ENCODE measurements at regions not wholly inside any gene's neighbourhood (a gene's known extent, or its start where the extent isn't known, plus 50 kb on each side); places are given as distances from the start of the nearest gene placed in this dataset.
"Not testable (repeated sequence)": the region's sequence is repeated elsewhere in the genome, so short reads cannot be mapped to it uniquely, and the experiment has no call there.

DNA sequence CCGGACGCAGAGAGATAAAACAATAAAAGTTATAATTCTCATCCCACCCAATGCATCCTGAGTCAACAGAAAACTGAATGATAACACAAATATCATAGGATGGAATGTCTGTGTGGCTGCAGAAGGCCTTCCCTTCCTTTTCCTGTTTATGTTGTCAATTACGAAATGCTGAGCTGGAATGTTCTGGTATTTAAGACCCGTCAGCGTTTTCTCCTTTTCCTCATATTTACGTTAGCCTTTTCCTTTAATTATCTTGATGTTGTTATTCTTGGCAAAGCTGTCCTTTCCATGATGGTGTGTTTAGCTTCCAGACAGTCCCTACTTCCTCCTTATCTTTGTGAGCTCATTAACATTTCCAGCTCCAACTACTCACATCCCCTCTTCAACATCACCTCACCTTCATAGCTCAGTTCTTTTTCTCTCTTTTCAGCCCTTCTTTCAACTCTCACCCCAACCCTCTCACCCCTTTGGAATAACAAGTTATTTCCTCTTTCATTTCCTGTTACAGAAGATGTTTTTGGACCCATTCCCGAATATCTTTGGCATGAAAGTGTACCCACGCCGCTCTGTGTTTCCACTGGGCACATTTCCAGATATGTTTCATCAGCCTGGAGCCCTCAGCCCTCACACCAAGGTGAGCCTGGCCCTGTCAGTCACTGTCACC, 221.6 kb downstream of the NR2F1-AS1 start:
- no peak overlapping the region for H3K27ac Mint-ChIP-seq
- no peaks in the 10 kb centered on the region for H3K36me3 Mint-ChIP-seq (ENCODE audit: low read depth)
- H3K4me1 Mint-ChIP-seq (ENCODE audit: low read depth): no peaks in the 10 kb centered on the region
- H3K9me3 Mint-ChIP-seq: no peaks in the 10 kb centered on the region
- DNase-seq (ENCODE audit: low spot score): no peak
- H3K4me3 Mint-ChIP-seq: no peak overlapping the region
- no peaks in the 10 kb centered on the region for H3K27me3 Mint-ChIP-seq (ENCODE audit: low read depth)

DNA sequence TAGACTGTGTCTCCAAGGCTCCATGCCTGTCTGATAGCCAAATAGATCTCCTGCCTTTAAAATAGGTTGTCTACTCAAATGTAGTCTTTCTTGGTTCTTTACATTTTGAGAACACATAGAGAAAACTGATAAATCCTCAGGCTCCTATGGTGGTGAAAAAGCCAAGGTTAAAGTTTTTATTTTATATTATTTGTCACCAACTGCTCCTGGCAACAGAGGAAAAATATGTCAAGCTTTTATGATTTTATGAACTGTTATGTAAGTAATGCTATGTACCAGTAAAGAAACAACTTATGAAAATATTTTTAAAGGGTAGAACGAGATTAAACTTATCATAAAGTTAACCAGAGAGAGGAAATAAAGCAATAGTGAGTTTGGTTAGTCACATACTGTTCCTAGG, 222.8 kb downstream of the NR2F1-AS1 start:
- H3K27ac Mint-ChIP-seq: no peak overlapping the region
- no peak for DNase-seq (ENCODE audit: low spot score)
- H3K27me3 Mint-ChIP-seq (ENCODE audit: low read depth): no peaks in the 10 kb centered on the region
- H3K4me3 Mint-ChIP-seq: no peak overlapping the region
- no peaks in the 10 kb centered on the region for H3K36me3 Mint-ChIP-seq (ENCODE audit: low read depth)
- H3K4me1 Mint-ChIP-seq (ENCODE audit: low read depth): no peaks in the 10 kb centered on the region
- no peaks in the 10 kb centered on the region for H3K9me3 Mint-ChIP-seq

DNA sequence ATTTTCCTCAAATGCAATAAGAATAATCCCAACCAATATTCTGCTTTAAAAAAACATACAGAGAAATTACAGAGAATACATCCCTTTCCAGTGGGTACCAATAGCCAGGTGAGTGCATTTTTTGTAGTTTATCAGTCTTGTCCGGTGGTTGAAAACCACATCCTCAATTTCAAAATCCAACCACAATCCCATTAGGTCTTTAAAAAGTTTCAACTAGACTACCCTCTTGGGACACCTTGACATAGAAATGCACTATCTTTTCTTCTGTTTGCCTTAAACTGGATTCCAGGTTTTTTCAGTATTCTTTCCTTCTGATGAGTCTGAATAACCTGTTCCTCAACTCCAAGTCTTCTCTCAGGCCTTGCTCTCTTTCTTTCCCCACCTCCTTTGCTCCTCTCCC, 223.3 kb downstream of the NR2F1-AS1 start:
- no peak for DNase-seq (ENCODE audit: low spot score)
- H3K9me3 Mint-ChIP-seq: no peaks in the 10 kb centered on the region
- no peak overlapping the region for H3K27ac Mint-ChIP-seq
- no peak overlapping the region for H3K4me3 Mint-ChIP-seq
- H3K4me1 Mint-ChIP-seq (ENCODE audit: low read depth): no peaks in the 10 kb centered on the region
- H3K27me3 Mint-ChIP-seq (ENCODE audit: low read depth): no peaks in the 10 kb centered on the region
- no peaks in the 10 kb centered on the region for H3K36me3 Mint-ChIP-seq (ENCODE audit: low read depth)

DNA sequence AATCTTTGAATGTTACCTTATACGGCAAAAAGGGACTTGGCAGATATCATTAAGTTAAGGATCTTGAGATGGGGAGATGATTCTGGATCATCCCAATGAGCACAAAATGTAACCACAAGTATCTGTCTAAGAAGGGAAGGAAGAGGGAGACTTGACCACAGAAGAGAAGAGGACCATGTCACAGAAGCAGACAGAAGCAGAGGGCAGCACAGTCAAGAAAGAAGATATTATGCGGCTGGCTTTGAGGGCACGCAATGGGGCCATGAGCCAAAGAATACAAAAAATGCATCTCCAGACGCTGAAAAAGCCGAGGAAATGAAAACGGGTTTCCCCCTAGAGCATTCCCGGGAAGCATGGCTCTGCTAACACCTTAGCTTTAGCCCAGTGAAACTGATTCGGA, 225.3 kb downstream of the NR2F1-AS1 start:
- no peak overlapping the region for H3K27ac Mint-ChIP-seq
- no peaks in the 10 kb centered on the region for H3K36me3 Mint-ChIP-seq (ENCODE audit: low read depth)

DNA sequence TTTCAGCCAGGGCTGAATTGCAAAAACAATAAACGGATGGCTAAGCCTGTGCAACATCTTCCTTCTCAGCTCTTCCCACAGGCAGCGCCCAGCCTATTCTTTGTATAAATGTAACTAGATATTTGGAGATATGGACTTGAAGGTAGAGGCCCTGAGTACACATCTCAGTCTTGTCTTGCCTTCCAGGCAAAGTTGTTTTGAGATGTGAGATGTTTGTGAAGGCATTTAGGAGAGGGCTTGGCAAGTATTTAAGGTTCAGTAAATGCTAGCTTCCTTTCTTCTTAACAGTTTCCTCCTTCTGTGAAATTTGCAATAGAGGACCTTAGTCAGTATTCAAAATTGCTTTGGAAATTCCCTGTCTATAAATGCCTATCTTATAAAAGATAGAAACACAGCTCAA, 228.8 kb downstream of the NR2F1-AS1 start:
- DNase-seq (ENCODE audit: low spot score): no peak
- Mint-ChIP-seq H3K4me3 (no peak overlapping the region), H3K36me3 (ENCODE audit: low read depth) (no peaks in the 10 kb centered on the region), H3K4me1 (ENCODE audit: low read depth) (no peaks in the 10 kb centered on the region), H3K27ac (no peak overlapping the region), H3K9me3 (peaks cover 5% of the 10 kb centered on the region), H3K27me3 (ENCODE audit: low read depth) (no peaks in the 10 kb centered on the region)

More for the DNA sequence above, 225.3 kb downstream of the NR2F1-AS1 start:
- no peak for DNase-seq (ENCODE audit: low spot score)
- H3K4me1 Mint-ChIP-seq (ENCODE audit: low read depth): no peaks in the 10 kb centered on the region
- peaks cover 5% of the 10 kb centered on the region for H3K9me3 Mint-ChIP-seq
- no peak overlapping the region for H3K4me3 Mint-ChIP-seq
- H3K27me3 Mint-ChIP-seq (ENCODE audit: low read depth): no peaks in the 10 kb centered on the region

DNA sequence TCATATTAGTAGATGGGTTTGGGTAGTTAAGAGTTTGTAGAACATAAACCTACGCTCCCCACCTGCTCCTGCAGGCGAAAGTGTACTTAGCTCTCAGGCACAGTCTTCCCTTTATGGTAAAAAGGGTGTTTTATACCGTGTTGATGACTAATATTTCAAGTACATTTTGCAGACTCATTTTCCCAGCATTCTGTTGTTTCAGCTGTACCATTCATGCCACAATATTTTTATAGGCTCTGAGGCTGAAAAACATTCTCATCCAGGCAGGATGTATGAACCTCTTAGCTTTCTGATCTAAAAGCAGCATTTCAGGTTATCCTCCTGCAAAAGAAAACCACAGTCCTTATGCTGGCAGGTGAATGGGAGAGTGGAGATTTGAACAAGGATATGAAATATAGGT, 231.4 kb downstream of the NR2F1-AS1 start:
- no peak for DNase-seq (ENCODE audit: low spot score)
- Mint-ChIP-seq H3K27ac (no peak overlapping the region), H3K9me3 (peaks cover 10% of the 10 kb centered on the region), H3K4me3 (no peak overlapping the region), H3K27me3 (ENCODE audit: low read depth) (no peaks in the 10 kb centered on the region), H3K4me1 (ENCODE audit: low read depth) (no peaks in the 10 kb centered on the region), H3K36me3 (ENCODE audit: low read depth) (no peaks in the 10 kb centered on the region)

DNA sequence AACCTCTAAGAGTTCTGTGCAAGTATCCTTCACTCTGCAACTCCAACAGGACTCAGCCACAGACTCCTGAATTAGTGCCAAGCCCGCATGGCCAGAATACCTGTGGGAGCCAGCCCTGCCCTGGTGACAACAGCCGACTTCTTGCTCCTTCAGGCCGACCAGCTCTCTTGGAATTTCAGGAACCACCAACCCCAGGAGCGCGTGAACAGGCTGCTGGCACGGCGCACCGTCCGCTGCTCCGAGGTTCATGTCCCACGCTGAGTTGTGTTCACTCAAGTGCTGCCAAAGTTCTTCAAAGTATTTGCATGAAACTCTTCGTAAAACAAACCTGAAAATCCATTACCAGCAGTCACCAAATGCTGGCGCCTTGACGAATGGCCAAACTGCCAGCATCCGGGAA, 232.8 kb downstream of the NR2F1-AS1 start:
- peaks cover 10% of the 10 kb centered on the region for H3K9me3 Mint-ChIP-seq
- H3K27ac Mint-ChIP-seq: no peak overlapping the region
- H3K4me1 Mint-ChIP-seq (ENCODE audit: low read depth): no peaks in the 10 kb centered on the region
- H3K36me3 Mint-ChIP-seq (ENCODE audit: low read depth): no peaks in the 10 kb centered on the region
- no peak overlapping the region for H3K4me3 Mint-ChIP-seq
- no peak for DNase-seq (ENCODE audit: low spot score)
- H3K27me3 Mint-ChIP-seq (ENCODE audit: low read depth): no peaks in the 10 kb centered on the region

DNA sequence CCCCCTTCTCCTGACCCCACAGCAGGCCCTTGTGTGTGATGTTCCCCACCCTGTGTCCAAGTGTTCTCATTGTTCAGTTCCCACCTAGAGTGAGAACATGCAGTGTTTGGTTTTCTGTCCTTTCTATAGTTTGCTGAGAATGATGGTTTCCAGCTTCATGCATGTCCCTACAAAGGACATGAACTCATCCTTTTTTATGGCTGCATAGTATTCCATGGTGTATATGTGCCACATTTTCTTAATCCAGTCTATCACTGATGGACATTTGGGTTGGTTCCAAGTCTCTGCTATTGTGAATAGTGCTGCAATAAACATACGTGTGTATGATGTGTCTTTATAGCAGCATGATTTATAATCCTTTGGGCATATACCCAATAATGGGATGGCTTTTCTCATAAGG, 234.2 kb downstream of the NR2F1-AS1 start:
- H3K4me1 Mint-ChIP-seq (ENCODE audit: low read depth); H3K27me3 Mint-ChIP-seq (ENCODE audit: low read depth); DNase-seq (ENCODE audit: low spot score); H3K9me3 Mint-ChIP-seq; H3K27ac Mint-ChIP-seq; H3K4me3 Mint-ChIP-seq; H3K36me3 Mint-ChIP-seq (ENCODE audit: low read depth): not testable (repeated sequence)

DNA sequence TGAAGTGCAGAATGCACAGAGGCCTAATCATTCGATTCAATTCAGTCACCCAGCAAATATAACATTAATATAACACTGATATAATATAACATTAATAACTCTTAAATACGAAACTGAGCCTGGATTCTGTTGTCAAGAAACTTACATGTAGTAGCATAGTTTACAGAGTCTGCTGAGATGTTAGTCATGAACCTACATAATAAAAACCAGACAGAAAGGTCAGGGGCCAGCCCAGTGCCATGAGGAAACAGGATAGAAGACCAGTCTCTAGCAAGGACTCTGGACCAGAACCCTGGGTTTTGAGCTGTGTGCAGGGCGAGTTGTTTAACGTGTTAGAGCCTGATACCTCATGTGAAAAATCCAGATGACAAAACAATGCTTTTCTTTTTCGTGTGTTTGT, 234.7 kb downstream of the NR2F1-AS1 start:
- DNase-seq (ENCODE audit: low spot score): no peak
- no peaks in the 10 kb centered on the region for H3K36me3 Mint-ChIP-seq (ENCODE audit: low read depth)
- H3K9me3 Mint-ChIP-seq: peaks cover 6% of the 10 kb centered on the region
- H3K27me3 Mint-ChIP-seq (ENCODE audit: low read depth): no peaks in the 10 kb centered on the region
- no peaks in the 10 kb centered on the region for H3K4me1 Mint-ChIP-seq (ENCODE audit: low read depth)
- H3K27ac Mint-ChIP-seq: no peak overlapping the region
- no peak overlapping the region for H3K4me3 Mint-ChIP-seq

DNA sequence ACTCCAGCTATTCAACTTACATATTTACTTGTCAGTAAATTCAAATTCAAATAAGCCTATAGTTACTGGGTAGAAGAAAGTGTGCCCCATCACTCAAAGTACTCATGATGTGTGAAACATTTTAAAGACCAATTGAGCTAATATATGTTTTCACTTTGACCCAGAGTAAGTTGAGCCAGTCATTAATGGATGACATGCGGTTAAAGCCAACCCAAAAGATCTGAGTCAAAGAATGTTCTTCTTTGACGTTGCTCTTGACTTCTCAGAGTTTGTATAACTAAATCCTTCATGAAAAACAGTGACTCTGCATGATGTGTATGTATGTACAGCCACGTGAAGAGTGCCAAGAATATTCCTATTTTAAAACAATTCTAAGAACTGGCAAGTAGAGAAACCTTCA, 237.4 kb downstream of the NR2F1-AS1 start:
- no peaks in the 10 kb centered on the region for H3K36me3 Mint-ChIP-seq (ENCODE audit: low read depth)
- no peak overlapping the region for H3K27ac Mint-ChIP-seq
- no peak overlapping the region for H3K4me3 Mint-ChIP-seq
- H3K27me3 Mint-ChIP-seq (ENCODE audit: low read depth): no peaks in the 10 kb centered on the region
- peaks cover 11% of the 10 kb centered on the region for H3K9me3 Mint-ChIP-seq
- H3K4me1 Mint-ChIP-seq (ENCODE audit: low read depth): no peaks in the 10 kb centered on the region
- DNase-seq (ENCODE audit: low spot score): no peak

DNA sequence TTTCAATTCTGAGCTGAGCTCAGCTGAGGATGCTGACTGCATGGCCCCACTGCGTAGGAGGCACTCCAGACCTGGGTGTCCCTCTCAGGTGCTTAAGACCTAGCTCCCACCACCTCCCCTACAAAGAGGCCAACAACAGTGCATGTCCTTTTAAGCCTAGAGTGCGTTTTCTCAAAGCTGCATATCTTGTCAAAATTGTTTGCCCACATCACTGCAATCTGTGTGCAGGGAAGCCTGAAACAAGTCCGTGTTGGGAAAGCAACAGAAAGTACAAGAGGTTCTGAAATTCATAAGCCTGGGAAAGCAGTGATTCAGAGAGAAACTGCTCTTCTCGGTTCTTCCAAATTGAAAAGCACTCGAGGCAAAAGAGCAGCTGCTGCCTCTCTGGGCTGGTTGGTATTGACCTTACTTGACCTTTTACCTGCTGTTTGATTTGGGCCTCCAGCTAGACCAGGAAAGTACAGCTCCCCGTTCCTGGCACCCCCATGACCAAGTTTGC, 238.4 kb downstream of the NR2F1-AS1 start:
- no peak for DNase-seq (ENCODE audit: low spot score)
- no peak overlapping the region for H3K27ac Mint-ChIP-seq
- no peaks in the 10 kb centered on the region for H3K27me3 Mint-ChIP-seq (ENCODE audit: low read depth)
- peaks cover 12% of the 10 kb centered on the region for H3K9me3 Mint-ChIP-seq
- H3K4me1 Mint-ChIP-seq (ENCODE audit: low read depth): no peaks in the 10 kb centered on the region
- H3K36me3 Mint-ChIP-seq (ENCODE audit: low read depth): no peaks in the 10 kb centered on the region
- H3K4me3 Mint-ChIP-seq: no peak overlapping the region

DNA sequence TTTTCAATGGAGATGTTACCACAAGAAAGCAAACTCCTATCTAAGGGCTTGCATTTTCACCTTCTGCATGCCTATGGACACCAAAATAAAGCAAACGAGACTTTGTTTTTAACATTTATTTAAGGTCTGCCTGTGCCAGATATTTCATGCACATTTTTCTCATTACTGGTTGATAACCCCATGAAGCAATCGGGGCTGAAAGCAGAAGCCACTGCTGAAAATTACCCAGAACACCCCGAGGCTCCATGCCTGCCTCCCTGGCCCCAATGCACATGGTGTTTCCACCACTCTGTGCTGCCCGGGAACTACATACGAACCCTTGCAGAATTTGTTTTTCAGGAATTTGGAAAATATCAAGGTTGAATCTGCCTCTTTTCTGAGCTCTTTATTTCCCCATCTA, 240.1 kb downstream of the NR2F1-AS1 start:
- Mint-ChIP-seq H3K9me3 (peaks cover 10% of the 10 kb centered on the region), H3K27me3 (ENCODE audit: low read depth) (no peaks in the 10 kb centered on the region), H3K36me3 (ENCODE audit: low read depth) (no peaks in the 10 kb centered on the region), H3K27ac (no peak overlapping the region), H3K4me3 (no peak overlapping the region), H3K4me1 (ENCODE audit: low read depth) (no peaks in the 10 kb centered on the region)
- no peak for DNase-seq (ENCODE audit: low spot score)

DNA sequence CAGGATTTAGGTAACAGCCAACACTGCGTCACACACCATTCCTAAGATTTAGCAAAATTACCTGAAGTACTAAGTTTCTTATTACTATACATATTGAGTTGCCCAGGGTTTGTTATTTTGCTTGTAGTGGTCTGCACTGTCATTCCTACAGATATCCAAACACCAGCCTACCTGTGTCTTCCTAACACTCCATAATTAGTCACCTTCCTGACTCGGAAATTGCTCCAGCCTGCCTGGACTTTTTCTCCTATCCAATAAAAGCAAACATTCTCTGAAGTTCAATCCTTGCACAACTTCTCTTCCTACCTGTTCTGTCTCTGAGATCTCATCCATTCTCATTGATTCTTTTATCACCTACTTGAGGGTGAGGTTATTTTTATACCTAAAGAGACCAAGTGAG, 243.9 kb downstream of the NR2F1-AS1 start:
- Mint-ChIP-seq H3K4me1 (ENCODE audit: low read depth) (no peaks in the 10 kb centered on the region), H3K27me3 (ENCODE audit: low read depth) (no peaks in the 10 kb centered on the region), H3K9me3 (peaks cover 10% of the 10 kb centered on the region), H3K27ac (no peak overlapping the region), H3K36me3 (ENCODE audit: low read depth) (no peaks in the 10 kb centered on the region), H3K4me3 (no peak overlapping the region)
- no peak for DNase-seq (ENCODE audit: low spot score)

DNA sequence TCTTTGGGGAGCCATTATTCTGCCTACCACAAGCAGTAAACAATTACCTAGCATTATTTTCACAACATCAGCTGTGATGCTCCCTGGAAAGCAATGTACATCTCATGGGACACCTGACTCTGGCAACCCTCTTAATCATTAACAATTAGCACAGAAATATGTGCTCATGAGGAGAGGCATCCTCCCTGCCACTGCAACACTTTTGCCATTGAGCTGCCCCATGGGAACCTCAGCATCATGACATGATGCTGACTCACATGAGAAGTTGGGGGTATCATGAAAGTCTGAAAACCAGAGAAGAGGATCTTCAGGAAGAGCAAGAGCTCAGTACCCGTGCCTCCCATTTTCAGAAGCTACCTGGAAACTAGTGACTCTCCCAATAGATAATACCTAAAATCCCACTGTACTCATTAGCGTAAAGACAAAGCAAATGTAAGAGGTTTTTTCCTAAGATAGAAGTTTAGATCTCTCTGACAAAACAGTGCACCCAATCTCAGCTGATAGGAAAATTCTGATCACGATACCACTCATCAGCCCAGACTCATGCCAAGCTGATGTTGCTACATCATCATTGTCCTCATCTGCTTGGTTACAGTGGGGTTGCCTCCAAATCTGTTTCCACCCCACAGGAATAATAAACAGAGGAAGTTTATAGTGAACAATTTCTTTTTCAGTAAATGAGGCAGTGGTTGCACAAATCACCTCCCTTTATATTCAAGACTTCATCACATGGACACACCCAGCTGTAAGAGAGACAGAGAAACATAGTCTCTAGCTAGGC, 244.5 kb downstream of the NR2F1-AS1 start:
- no peaks in the 10 kb centered on the region for H3K27me3 Mint-ChIP-seq (ENCODE audit: low read depth)
- no peak overlapping the region for H3K4me3 Mint-ChIP-seq
- no peaks in the 10 kb centered on the region for H3K4me1 Mint-ChIP-seq (ENCODE audit: low read depth)
- H3K27ac Mint-ChIP-seq: no peak overlapping the region
- no peak for DNase-seq (ENCODE audit: low spot score)
- no peaks in the 10 kb centered on the region for H3K36me3 Mint-ChIP-seq (ENCODE audit: low read depth)
- H3K9me3 Mint-ChIP-seq: peaks cover 10% of the 10 kb centered on the region
